Urothelium cell line (cell line): ENCODE measurements at regions not wholly inside any gene's neighbourhood (a gene's known extent, or its start where the extent isn't known, plus 50 kb on each side); places are given as distances from the start of the nearest gene placed in this dataset.

Experiments used
- DNase-seq: peaks from one replicate; pipeline ENCODE4 v3.0.0; 2011; ENCODE audit warnings: low spot score, mixed read lengths
- FAIRE-seq: peaks from 2 replicates; lab custom pipeline; 2011; peaks lifted over from hg19 to GRCh38; lab: Jason Lieb, UNC

- FAIRE-seq (no peak), DNase-seq (no peak)
Measured at GRCh38 chr4:38497121-38497520, 166.9 kb upstream of the KLF3 start.

- FAIRE-seq, result no peak
- no peak for DNase-seq
Measured at GRCh38 chr4:38499101-38499500, 164.9 kb upstream of the KLF3 start.

GRCh38 chr4:38500433-38500832 lies 163.6 kb upstream of the KLF3 start:
- no peak for FAIRE-seq
- no peak for DNase-seq

DNA sequence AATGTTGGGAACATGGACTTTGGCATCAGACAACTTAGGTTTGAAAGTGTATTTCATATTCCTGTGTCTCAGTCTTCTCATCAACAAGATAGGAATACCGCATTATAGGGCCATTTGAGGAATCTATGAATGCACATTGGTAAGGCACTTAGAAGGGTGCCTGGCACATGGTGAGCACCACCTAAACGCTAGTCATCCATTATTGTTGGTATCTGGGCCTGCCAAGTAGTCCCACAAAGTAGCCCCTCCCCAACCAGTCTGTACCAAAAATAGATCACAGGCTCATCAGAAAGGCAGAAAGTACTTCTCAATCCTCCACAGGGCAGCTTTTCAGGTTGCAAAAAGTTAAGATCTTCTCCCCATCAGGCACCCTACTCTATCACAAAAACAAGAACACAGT lies 162.3 kb upstream of the KLF3 start:
- no peak for DNase-seq
- no peak for FAIRE-seq

DNA sequence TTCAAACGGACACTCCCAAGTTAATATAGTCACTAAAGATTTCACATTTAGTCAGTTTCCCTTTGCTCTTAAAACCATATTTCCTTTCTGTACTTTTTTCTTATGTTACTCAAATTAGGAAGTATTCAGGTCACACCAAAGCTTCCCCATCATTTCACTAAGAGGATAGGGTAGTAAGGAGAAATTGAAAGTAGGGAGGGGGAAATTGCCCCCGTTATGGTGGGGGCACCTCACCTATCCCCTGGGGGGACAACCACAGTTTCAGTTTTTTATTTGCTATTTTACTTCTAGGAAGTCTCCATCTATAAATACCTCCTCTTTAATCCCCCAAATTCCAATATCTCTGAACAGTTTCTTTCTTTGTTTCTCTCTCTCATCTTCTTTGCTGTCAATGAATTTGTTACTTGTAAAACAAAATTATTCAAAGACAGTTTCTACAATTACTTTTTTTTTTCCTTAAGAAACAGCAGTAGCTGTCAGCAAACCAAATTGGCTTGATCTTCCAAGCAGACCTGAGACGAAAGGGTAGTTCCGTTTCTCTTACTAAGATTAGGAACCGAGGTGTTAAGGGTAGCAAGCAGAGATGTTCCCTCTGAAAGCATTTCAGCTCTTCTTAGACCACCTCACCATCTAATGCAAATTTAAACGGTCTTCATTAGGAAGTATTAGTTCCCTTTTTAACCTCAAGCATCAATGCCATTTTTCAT lies 160.2 kb upstream of the KLF3 start:
- DNase-seq, result no peak
- FAIRE-seq, result no peak

DNA sequence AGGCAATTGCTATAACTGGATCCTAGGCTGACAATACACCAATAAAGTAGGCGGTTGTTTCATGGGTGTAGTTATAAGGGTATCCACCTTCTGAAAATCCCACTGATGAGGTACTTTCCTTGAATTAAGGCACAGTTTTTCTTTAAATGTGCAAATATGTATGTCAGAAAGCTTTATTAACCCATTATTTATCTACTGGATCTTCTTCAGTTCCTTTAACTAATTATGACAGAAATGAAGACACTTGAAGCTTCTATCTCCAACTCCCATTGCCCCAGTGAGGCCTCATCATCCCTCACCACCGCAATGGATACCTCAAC lies 159.6 kb upstream of the KLF3 start:
- DNase-seq (no peak), FAIRE-seq (no peak)

DNA sequence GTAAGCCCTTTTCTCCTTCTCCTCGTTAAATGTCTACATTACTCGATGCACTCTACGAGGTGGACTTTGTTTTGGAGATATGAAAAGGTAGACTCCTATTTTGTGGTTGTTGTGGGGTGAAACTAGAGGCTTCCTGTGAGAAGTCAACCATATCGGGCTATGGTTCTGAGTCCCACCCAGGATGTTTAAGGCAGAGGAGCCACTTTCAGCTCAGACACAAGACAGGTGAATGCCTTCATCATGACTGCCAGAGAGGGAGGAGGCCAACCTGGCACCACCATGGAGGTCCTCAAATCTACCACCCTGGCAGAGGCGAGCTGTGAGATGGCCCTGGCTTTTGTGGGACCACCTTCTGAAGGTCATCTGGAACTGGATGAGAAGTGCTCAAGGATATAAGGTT lies 154.4 kb upstream of the KLF3 start:
- FAIRE-seq (no peak), DNase-seq (no peak)

DNA sequence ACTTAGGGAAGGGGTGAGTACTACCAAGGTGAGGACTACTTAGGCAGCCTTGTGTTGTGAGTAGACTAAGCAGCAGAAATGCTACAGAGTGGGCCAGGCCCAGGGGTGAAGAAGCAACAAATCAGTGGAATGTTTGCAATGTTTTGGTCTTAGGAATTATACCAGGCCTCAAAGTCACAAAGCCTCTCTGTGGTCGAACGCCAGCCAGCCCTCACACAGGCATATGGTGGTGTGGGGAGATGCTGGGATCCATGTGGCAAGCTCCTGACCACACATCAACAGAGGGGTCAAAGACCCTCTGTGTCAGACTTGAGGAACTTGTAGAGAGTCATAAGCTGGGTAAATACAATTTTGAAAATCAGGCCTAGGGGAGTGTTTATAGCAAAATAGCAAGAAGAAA lies 153.8 kb upstream of the KLF3 start:
- no peak for FAIRE-seq
- DNase-seq, result no peak

- FAIRE-seq (no peak), DNase-seq (no peak)
Measured at GRCh38 chr4:38511702-38512101, 152.3 kb upstream of the KLF3 start.

DNA sequence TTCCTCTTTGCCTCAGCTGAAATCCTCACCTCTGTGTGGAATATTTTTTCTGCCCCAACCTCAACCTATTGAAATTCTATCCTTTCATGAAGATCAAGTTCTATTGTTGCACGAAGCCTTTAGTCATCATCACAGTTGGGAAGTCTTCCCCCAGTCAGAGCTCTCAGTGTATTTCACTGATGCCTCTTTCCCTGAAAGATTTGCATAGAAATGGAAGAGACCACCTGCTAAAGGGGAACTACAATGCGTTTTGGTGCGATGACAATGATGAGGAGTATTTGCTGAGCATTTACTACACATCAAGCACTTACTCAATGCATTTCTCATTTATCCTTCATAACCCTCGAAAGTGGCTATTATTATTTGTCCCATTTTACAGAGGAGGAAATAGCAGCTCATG lies 151.2 kb upstream of the KLF3 start:
- DNase-seq (no peak), FAIRE-seq (no peak)

DNA sequence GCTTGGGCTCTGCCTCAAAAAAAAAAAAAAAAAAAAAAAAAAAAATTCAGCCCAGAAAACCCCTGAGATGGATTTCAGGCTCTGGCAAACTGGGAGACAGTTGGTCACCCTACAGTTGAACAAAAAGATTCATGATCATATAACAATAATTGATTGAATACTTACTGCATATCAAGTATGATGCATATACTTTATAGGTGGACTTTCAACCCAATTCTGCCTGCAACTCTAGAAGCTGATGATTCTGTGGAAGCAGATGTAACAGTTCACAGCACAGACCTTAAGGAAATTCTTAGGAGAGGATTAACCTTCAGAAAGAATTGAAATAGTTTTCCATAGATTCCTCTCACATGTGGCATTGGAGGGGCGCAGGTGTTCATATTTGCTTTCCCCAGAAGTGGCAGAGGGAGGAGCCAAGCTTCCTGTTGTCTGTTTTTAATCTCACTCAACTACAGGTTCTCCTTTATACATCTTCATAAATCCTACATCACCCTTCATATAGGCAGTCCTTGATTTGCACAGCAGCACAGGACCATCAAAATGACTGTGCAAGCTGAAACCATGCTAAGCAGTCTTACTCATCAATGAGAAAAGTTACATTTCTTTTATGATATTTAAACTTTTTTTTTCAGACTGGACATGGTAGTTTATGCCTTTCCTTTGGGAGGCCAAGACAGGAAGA lies 149.4 kb upstream of the KLF3 start:
- no peak for DNase-seq
- FAIRE-seq, result no peak

DNA sequence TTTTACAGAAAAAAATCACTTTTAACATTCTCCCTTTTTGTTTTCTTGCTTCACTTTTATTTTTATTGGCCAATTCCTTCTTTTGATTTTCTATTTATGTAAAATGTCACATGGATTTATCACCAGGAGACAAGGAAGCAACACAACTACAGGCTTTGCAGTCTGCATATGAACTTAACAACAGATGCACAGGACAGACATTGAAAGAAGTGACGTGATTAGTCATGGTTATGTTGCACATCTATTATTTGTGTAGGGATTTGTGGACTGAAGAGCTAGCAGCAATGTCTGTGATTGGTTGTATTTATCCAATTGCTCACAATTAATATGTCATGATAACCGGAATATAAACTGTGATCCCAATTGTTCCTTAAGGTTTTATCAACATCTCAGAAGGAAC lies 147.8 kb upstream of the KLF3 start:
- DNase-seq (no peak), FAIRE-seq (no peak)

DNA sequence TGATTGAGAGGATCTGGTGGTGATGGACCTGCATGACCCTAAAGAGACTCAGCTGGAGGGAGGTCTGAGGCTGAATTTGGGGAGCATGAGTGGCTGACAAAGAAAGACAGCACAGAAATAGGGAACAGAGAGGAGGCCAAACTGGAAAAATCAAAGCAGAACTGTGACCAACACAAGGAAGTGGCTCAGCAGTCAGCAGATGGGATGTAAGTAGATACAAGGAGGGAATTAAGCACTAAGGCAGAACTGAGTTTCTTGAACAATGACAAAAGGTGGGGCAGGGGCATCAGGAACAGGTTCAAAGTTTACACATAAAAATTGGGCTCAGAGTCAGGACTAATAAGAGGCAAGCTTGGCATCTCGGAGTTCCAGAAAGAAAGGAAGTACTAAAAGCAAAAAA lies 144.3 kb upstream of the KLF3 start:
- DNase-seq, result no peak
- FAIRE-seq, result no peak

DNA sequence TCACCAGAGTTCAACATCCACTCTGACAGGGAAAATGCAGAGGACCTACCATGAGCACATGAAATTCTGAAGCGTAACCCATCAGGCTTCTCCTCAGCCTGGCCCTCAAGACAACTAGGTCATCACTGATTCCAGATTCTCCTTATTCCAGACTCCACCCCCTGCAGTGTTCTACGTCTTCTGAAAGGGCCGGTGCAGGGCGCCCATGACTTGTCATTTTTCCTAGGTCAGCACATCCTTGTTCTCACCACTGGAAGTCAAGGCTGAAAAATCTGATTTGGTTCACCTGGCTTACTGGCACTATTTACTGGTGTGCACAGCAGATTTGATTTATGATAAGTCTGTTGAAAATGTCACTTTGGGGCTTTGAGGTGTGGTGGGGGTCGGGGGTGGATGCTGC lies 140.9 kb upstream of the KLF3 start:
- FAIRE-seq (no peak), DNase-seq (no peak)

DNA sequence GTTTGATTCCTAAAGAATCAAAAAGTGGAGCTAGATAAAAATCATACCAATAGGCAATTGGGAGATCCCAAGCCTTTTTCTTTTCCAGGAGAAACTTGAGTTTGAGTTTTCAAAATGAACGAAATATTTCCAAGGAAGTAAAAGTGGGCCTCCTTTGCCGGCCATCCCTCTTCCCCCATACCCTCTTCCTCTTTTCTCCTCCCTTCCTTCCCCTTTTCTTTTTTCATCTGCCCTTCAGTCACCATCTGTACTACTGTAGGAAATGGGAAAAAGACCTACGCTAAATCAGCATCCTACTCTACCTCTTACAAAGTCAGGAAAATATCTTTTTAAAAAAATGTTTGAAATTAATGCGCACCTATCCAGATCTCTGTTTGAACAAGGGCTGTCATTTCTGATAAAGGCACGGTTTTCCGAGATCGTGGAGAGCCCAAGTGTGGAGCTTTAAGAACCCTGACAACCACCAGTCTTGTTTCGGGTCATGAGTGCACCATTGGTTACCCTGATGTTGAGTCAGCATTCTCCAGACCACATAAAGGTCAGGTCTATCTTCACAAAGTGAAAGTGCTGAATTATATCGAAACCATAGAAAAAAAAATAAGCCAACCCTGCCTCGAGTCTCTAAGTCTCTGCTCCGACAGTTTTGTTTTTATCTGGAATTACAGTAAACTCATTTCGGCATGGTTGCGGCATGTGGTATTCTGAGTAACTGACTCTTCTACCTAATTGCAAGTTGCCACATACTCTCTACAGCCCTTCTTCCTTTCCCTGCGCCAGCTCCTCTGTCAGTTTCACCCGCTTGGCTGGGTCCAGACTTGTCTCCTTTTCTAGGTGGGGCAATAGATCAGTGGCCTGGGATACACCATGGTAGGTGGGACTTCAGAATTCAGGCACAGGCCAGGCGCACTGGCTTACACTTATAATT lies 140.2 kb upstream of the KLF3 start:
- no peak for FAIRE-seq

DNA sequence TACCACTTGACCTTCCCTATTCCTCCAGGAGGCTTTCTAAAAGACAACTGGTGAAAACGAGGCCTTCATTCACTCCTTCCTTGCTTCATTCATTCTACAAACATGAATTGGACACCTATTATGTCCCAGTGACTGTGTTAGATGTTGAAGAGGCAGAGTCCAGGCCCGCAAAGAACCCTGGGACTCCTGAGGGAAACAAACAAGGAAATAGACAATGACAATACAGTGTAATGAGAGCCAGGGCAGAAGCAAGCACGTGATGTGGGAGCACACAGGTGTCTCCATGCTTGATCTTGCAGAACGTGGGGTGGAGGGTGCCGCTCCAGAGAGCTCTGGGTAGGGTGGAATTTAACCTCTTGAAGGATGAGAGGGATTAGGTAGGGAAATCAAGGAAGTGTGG lies 137.6 kb upstream of the KLF3 start:
- DNase-seq (no peak), FAIRE-seq (no peak)

More for the DNA sequence above, 140.2 kb upstream of the KLF3 start:
- peak; percentile 28 for DNase-seq

GRCh38 chr4:38529189-38530115 lies 134.5 kb upstream of the KLF3 start:
- DNase-seq, result no peak
- FAIRE-seq, result no peak

GRCh38 chr4:38530486-38530885 lies 133.5 kb upstream of the KLF3 start:
- FAIRE-seq (no peak), DNase-seq (no peak)

DNA sequence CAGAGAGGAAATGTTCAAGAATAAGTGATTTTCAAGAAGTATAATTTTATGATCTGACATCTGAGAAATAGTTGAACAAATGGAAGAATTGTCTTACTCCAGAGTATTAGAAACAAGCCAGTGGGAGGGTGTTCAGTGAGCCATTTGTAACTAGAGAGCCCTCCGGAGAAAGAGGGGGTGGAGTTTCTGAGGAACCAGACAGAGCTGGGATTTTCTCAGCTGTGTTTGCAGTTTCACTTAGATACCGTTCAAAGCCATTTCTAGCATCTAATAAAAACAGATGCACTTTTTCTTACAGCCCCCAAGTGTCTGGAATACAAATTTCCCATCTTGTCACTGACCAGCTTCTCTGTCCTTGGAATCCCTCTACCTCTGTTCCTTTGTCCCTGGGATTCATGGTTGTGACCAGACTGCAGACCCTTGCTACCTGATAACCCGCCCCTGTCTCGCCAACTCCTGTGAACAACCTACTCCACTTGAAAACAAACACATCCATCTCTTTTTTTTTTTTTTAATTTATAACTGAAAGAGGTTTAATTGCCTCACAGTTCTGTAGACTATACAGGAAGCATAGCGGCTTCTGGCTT lies 132.8 kb upstream of the KLF3 start:
- DNase-seq (no peak), FAIRE-seq (no peak)

GRCh38 chr4:38532908-38533499 lies 131.0 kb upstream of the KLF3 start:
- FAIRE-seq, result no peak
- DNase-seq, result no peak
